LHCN-M2 (cell line): ENCODE measurements at regions not wholly inside any gene's neighbourhood (a gene's known extent, or its start where the extent isn't known, plus 50 kb on each side); places are given as distances from the start of the nearest gene placed in this dataset.

ENCODE experiments used
- DNase-seq: peaks from one replicate; pipeline ENCODE4 v3.0.0-alpha.2; 2012; ENCODE audit warnings: low read depth

DNA sequence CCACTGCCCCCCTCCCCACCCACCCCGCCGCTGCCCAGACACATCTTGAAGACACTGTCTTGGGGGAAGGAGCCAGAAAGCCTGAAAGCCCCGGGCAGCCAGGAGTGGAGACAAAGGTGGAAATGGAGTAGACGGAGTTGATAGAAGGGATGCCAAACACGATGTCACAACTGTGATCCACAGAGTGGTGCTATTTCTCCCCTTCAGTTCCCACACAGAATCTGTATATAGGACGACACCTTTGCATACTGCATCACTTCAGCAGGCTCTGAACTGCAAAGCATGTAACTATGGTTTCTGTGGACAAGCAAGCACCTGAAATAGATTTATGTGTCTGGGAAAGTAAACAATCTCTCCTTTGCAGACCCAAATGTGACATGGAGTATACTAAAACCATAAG lies 56.4 kb upstream of the F13A1 start:
- DNase-seq = no peak

DNA sequence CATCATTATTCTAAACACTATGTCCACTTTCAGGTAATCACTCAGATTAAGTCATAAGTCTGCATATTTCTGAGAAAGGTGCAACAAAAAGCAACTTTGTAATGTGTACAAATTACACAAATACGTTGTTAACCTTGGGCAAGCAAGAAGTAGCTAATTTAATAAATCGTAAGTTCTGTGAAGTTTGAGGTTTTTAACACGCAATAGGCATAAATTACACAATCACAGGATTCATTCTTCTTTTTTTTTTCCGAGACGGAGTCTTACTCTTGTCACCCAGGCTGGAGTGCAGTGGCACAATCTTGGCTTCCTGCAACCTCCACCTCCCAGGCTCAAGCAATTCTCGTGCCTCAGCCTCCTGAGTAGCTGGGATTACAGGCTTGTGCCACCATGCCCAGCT lies 57.2 kb upstream of the F13A1 start:
- no peak for DNase-seq

DNA sequence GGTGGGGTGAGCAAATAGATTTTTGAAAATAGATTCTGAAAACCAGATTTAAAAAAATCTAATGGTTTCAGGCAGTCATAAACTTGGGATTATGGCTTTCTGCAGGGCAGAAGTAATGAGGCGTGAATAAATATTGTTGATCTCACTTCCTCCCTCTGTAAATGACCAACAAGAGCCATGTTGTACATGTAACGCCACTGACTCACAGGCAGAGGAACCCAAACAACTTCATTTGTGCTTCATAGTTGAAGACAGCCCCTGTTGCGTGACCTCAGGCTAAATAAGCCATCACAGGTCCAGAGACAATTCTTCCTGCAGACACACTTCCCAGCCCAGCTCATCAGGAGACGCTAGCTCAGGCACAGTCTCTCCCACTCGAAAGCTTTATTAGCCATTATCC lies 59.1 kb upstream of the F13A1 start:
- no peak for DNase-seq

DNA sequence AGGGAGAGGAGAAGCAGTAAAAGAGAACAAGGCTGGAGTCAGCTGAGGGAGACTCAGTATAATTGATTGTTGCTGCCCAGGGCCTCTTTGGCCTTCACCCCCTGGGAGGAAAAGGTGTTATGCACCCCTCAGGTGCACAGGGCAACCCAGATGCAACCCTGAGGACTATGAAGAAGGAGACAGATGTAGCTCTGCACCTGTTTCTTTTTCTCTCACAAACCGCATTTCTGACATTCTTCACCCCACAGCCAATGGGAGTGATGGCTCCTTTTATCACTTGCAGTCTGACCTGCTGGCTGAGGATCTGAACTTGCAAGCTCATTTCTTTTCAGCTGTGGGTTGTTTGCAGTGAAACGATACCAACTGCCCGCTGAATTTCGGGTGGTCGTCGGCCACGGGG lies 64.1 kb upstream of the F13A1 start:
- DNase-seq = no peak

DNA sequence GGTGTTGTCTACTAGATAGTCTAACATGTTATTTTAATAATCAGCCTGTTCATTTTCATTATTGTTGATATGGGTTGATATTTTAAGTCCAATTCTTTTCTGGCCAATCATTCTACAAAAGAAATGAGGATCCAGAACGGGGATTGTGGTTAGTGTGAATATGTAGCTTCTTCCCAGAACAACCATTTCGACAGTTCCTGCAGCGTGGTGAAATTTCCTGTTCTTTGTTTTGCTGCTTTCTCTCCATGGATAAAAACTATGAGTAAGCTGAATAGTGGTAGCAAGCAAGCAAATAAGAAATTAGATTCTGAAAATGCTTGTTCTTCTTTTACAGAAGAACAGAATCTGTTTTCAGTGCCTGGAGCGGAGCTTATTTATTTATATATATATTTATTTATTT lies 65.5 kb upstream of the F13A1 start:
- no peak for DNase-seq

DNA sequence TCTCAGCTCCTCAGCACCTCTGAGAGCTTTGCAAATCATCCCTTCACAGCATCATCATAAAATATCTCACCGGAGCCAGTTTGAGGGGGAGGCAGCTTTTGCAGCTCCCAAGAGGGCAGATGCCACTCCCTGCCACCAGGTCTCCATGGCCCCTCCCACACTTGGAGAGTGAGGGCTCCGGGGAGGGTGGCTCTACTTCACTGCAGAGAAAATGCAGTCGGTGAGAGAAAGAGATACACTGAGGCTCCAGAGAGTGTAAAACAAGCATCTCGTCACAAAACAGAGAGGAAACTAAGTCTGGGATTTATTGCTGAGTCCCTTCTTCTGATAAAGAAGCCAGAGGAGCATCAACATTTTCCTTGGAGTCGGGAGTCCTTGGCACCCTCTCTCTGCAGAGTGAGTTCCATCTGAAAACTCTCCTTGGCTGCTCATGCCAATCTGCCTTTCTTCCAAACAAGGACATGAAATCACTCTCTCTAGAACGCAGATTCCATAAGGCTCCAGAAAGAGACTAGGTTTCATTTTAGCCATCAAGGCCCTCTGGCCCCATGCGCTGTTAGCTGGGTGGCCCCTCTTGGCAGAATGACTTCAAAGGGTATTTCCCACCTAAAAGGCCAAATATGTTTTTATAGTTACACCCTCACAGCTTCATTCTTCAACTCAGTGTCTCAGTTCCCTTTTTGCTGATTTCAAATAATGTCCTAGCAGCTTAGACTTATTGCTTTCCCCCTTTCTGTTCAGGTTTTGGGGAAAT lies 70.6 kb upstream of the F13A1 start:
- DNase-seq = no peak

DNA sequence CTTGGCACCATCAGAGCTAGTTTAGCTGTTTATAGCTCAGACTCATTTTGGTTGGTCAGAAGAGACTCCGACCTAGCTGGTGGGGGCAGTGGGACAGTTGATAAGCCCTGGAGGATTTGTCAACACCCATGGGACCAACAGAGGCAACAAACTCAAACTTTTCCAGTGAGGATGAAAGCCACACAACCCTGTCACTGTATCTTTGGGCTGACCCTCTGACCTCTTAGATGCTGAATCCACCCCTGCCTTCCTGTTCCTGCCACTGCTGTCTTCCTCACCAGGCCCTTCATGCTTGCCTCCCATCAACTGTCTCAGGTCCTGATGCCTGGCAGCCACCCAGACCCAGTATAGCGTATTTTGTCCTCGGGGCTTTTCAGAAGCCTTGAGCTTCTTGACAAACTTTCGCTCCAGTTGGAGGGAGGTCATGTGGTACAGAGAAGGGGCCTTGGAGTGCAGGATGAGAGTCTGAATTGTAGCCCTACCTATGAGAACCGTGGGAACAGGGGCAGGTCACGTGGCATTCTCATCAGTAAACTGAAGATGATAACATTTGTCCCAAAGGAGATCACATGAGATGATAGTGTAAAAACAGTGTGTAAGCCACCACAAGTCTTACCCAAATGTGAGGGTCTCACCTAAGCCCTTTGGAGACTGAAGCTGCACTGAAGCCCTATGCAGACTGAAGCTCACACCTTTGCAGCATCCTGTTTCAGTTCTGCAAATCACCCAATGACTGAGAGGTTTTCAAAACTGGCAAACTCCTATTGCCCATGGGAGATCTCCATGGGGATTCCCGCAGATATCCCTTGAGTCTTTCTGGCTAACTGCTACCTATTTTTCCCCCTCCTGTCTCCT lies 72.0 kb upstream of the F13A1 start:
- no peak for DNase-seq

DNA sequence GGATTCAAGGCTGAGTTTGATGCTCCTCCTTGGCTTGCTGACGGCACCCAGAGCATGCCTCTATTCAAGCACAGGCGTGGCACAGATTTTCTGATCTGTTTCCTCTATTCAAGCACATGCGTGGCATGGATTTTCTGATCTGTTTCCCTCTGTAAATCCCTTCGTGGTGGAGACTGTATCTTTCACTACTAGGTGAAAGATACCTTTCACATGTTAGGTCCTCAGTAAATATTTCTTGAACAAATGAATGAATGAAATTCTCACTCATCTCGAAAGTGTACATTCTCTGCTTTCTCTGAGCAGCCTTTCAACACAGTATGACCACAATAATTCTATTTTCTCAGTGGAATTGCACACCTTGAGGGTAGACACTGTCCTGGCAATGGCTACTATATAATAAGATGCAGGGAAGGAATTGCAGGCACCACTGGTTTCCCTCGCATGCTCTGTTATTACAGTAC lies 72.6 kb upstream of the F13A1 start:
- no peak for DNase-seq

DNA sequence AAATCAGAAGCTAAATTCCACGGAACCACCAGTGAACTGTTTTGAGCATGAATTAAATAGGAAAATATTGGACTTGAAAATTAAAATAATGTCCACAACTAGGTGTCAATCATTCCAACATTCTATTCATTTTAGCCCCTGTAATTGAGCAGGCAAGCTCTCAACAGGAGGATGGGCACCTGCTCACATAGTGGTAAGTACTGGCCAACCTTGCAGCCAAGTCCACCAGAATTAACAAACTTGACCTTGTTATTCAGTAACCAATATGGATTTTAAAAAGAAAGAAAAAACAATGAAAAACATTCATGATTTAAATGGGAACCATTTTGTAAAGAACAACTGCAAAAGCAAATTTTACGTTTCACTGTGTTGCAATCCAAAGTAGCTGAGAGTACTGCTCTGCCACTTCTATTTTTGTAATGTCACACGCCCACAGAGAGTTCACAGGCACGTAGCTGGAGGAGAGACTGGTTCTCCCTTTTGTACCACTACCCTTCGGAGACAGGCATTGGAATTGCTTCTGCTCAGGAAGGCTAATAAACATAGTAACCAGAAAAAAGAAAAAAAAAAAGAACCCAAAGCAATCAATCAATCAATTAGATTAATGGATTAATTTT lies 75.2 kb upstream of the F13A1 start:
- no peak for DNase-seq

DNA sequence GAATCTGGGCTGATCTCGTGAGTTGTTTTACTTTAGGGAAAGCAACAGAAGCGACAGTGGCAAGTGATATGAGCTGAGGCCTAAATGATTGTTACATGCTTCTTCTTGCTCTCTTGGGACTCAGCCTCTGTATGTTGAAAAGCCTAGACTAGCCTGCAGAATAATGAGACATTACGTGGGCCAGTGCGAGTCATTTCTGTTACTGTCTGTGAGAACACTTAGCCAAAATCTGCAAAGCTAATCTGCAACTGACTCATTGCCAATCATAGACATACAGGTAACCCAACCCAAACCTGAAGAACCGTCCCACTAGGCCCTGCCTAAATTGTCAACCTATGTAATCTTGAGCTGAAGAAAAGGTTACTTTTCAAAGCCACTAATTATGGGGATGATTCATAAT lies 77.4 kb upstream of the F13A1 start:
- DNase-seq = no peak

DNA sequence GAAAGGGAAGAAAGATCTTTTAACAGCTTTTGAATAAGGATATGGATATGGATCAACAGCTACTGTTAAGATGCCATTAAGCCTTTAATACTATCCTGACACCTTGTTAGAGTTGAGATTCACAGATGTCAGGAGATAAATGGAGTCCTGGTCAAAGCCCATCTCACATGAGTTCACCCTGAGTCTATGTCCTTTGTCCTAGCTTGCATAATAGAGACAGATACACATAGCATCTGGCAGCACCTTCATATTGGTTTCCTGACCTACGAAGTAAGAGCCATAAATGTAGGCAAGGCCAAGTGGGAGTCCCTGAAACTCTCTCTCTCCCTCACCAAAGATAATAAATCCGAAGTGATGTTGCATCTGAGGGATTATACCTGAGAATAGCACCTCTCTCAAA lies 79.1 kb upstream of the F13A1 start:
- no peak for DNase-seq

DNA sequence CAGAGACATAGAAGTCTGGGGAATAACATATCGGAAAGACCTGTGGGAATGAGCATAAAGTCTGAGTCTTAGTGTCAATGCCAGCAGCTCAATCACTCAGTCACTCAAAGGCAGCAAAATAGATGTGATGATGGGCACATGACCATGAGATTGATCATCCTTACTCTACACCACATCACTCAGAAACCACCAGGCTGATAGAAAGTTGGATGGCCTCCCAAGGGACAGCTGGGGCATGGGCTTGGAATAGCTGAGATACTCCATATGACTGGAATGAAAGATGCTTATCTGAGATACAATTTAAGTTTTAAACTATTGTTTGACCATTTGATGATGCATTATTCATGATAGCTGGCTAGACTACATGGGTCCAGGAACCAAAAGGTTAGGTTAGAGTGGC lies 80.9 kb upstream of the F13A1 start:
- DNase-seq = no peak

DNA sequence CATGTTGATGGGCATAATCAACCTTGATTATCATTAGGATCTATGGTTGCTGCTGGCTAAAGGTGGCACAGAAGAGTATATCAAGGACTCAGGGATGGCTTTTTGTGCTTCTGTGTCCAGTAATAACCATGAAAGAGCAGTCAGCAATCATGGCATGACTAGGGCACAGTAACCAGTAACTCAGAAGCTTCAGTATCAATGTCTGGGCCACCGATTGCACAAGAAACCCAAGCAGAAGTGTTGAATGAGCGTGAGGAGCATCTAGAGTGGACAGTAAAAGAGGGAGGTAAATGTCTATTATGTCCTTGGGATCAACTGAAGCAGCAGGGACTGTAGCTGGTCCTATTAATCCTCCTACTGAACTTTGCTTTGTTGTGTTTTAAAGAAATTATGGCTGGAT lies 81.5 kb upstream of the F13A1 start:
- no peak for DNase-seq

DNA sequence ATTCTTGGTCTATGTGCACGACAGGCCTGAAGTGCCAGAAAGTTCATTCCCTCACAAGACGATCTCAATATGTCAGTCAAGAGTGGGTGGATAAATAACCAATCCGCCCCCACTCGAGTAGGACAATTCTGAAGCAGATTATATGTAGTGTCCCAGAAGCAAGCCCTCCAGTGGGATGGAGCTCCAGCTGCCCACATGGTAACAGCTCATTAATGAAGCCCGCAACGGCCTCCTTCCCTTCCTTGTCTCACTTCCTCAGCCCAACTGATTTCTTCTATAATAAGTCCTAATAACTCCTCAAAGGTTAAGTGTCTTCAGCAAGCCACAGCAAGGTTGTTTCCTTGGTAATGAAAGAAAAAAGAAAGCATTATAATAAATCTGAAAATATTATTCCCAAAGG lies 82.1 kb upstream of the F13A1 start:
- DNase-seq = no peak

DNA sequence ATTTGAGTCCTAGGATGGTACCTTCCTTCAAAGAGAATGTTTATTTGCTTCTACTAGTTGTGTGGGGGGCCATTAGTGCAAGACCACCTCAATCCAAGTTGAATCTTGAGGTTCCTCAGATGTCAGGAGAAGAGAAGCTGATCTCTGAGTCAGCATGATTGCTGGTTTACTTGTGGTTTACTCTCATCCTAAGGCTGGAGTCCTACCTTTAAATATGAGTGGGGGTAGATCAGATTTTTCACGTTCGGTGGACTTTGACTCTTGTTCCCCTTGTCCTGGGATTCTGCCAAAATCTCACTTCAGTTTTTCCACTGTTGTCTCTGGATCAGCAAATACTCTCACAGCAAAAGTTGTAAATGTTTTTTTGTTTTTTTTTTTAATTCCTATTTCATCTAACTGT lies 84.6 kb upstream of the F13A1 start:
- DNase-seq = no peak

DNA sequence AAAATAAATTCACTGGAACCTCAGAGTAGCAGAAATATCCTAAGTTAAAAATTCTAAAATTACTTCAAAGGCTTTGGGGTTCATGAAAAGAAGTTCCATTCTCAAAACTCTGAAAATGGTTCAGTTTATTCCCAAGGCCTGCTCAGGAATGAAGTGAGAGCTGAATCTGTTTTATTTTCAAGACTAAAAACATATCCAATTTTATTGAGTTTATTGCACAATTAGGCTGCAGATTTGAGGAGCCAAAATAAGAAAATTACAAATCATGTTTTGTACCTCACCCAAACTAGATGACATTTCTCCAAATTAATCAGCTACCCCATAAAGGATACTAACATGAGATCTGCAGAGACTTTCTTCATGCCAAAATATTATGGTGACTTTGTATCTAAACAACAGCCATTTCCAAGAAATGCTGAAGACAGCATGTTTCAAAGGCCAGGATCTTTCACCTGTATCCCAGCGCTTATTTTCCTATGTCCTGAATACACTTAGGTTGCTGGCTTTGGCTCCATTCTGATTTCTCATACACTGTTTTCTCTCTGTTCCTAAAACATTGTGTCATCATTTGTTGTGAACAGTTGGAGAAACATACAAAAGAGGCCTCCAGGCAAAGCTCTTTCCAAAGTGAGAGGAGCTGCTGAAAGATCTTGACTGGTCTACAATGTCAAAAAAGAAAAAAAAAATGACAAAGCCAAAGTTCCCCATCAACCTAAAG lies 85.7 kb upstream of the F13A1 start:
- no peak for DNase-seq

DNA sequence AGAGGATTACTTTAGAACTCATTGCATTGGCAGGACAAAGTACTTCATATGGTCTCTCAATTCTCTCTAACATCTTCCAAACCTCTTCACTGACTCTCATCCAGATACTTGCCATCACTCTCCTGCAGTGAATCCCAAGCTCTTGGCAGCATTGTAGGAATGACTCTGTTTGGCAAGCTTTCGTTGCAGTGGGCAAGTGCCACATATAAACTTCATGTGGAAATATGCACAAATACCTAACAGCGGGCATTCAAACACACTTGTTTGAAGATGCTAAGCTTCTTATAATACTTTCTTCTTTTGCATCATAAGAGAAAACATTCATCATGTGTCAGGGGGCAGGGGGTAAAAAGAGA lies 86.2 kb upstream of the F13A1 start:
- no peak for DNase-seq

DNA sequence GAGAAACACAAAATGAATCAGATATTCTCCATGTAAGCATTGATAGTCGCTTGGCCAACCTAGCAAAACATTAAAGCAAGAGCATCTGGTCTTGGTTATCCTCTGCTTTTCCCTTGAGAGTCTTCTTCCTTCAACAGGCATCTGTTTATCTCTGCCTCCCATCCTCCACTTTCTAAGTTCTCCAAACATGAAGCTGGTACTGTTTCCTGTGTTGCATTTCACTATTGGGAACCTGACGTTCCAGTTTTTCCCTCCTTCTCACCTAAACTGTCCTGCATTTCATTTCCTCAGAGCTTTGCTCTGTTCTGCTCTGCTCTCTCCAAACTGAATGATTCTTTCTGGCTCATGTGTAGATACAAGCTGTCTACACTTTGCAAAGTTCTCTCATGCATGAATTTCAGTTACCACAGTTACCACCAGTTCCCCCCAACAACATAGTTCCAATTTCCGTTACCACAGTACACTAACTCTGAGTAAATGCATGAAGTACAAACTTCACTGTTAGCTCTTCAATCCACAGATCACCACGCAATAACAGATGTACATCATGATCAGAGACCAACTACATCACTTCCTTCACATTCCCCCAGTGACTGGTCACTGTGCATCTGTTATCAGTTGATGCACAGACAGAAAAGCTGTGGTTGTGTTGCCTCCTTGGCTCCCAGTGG lies 86.7 kb upstream of the F13A1 start:
- peak; percentile 3 for DNase-seq

DNA sequence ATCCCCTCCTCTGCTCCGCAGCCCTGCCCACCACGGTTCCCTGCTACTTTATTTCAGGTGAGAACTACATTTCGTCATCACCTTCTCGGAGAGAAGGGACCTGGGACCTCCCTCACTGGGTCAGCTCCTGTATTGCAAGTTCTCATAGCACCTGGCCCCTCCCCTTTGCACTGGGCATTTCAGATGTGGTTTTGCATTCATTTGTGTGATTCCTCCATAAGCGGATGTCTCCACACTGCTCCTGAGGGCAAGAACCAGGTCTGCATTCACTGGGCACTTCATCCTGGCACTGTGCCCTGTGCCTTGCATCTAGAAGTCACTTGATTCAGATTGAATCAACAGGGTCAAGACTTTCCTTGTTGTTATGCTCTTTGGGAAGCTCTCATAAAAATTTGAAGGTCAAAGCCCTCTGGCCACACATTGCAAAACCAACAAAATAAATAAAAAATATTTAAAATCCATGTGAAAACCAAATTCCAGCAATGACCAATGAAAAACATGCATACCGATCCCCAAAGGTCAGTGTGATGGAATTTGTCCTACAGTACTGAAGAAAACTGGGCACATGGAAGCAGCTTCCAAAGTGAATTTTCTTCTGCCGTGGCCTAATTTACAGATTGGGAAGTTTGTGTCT lies 89.1 kb upstream of the F13A1 start:
- DNase-seq = no peak

DNA sequence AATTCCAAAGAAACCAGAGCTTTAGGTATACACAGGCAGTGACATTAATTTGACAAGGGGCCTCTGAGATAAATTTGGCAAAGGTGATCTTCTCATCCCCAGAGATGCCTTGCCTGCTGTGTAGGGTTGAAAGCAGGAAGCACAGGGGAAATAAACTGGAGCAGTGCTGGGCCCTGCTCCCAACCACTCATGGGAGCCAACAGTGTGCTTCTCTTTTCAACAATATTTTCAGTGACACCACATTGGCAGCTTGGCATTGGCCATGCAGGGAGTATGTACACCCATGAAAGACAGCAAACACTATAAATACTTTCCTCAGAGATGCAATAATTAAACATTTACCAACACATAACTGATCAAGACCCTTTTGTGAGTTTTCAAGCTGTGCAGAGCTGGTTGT lies 90.7 kb upstream of the F13A1 start:
- DNase-seq = no peak

DNA sequence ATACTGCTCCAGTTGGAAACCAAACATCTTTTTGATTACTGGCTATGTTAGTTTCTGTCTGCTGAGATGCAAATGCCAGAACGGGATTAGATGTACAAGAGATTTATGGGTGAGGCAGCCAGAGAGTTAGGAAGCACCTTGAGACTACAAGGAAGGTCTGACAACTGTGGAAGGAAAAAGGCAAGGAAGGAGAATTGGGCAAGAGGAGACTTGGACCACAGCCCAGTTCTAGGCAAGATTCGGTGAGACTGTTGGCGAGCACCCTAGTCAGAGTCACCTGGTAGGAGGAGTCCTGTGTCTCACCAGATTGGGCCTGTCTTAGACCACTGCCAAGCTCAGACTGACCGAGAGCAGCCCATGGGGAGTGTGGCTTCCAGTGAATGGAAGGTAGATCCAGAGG lies 91.8 kb upstream of the F13A1 start:
- DNase-seq = no peak
